ENCODE measurements at regions not wholly inside any gene's neighbourhood (a gene's known extent, or its start where the extent isn't known, plus 50 kb on each side); places are given as distances from the start of the nearest gene placed in this dataset.

DNA sequence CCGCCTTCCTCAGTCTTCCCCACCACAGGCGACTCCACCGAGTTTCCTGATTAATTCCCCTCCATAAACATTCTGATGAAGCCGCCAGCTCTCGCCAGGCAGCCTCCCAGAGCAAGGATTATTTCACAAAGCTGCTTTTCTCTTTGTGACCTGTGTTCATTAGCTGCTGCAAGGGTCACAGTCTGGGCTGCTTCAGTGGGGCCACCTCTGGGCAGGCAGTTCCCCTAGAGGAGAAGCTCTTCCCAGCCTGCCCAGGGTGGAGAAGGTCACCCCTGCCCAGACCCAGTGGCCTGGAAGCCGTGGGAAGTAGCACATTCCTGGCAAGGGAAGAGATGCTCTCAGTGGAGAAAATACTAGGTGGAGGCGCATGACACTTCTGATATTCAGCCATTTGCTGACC, 58.4 kb upstream of the RAPGEF1 start:
- intact Hi-C loops (cut with DNase I) = no loop called here
- Histone ChIP-seq H3K4me3 (no peak overlapping the region), H3K36me3 (no peaks in the 10 kb centered on the region), H3K27me3 (peaks cover 0 to 19% of the 10 kb centered on the region in 2 donors), H3K9me3 (no peaks in the 10 kb centered on the region), H3K4me1 (no peaks in the 10 kb centered on the region), H3K27ac (no peak overlapping the region)
- DNase-seq (no peak), ATAC-seq (no peak)
- TF ChIP-seq CTCF (IDR thresholded peaks at IDR 0.05) = no peak

- Histone ChIP-seq H3K27ac (no peak overlapping the region), H3K9me3 (no peaks in the 10 kb centered on the region), H3K4me3 (no peak overlapping the region), H3K27me3 (peaks cover 0 to 24% of the 10 kb centered on the region in 2 donors), H3K36me3 (no peaks in the 10 kb centered on the region), H3K4me1 (no peaks in the 10 kb centered on the region)
- TF ChIP-seq CTCF (IDR thresholded peaks at IDR 0.05) = no peak
- DNase-seq (no peak), ATAC-seq (no peak)
- intact Hi-C loops (cut with DNase I) = no loop called here
Observed at GRCh38 chr9:131794393-131794792, 54.5 kb upstream of the RAPGEF1 start.

- H3K27me3 ChIP-seq = peaks cover 0 to 45% of the 10 kb centered on the region in 2 donors
- no peaks in the 10 kb centered on the region for H3K4me1 ChIP-seq
- DNase-seq (no peak), ATAC-seq (no peak)
- H3K9me3 ChIP-seq = no peaks in the 10 kb centered on the region
- TF ChIP-seq CTCF (IDR thresholded peaks at IDR 0.05) = no peak
- H3K4me3 ChIP-seq = no peak overlapping the region
- intact Hi-C loops (cut with DNase I) = no loop called here
- H3K36me3 ChIP-seq = no peaks in the 10 kb centered on the region
- no peak overlapping the region for H3K27ac ChIP-seq
Observed at GRCh38 chr9:131791542-131792254, 51.8 kb upstream of the RAPGEF1 start.

Measured in left lung (tissue), 4 donors.